ENCODE measurements at regions not wholly inside any gene's neighbourhood (a gene's known extent, or its start where the extent isn't known, plus 50 kb on each side); places are given as distances from the start of the nearest gene placed in this dataset.

DNA sequence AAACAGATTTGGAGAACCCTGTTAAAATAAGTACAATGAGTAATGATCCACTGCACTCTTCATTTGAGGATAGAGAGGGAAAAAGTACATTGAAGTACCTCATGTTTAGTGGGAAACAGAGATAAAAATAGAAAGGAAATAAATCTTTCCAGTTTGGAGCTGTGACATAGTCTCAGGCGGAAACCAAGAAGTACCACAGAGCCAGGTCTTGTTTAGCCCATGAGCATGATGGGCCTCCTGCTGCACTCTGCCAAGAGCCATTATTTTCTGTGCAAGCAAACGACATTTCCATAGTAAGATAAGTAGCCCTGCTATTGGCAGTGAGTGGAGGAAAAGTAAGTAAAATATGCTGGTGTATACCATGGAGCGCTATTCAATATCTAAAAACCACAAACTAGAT, 796.1 kb downstream of the TBL1XR1 start:
- H3K27me3 Mint-ChIP-seq (ENCODE audit: unreplicated experiment) = no peaks in the 10 kb centered on the region
- peaks cover 7% of the 10 kb centered on the region for H3K36me3 Mint-ChIP-seq (ENCODE audit: unreplicated experiment)
- H3K4me3 Mint-ChIP-seq (ENCODE audit: unreplicated experiment) = no peak overlapping the region
- H3K27ac Mint-ChIP-seq (ENCODE audit: unreplicated experiment) = no peak overlapping the region
- H3K4me1 Mint-ChIP-seq (ENCODE audit: low read depth, unreplicated experiment) = no peaks in the 10 kb centered on the region
- DNase-seq = no peak
- TF ChIP-seq, protein P1, sequence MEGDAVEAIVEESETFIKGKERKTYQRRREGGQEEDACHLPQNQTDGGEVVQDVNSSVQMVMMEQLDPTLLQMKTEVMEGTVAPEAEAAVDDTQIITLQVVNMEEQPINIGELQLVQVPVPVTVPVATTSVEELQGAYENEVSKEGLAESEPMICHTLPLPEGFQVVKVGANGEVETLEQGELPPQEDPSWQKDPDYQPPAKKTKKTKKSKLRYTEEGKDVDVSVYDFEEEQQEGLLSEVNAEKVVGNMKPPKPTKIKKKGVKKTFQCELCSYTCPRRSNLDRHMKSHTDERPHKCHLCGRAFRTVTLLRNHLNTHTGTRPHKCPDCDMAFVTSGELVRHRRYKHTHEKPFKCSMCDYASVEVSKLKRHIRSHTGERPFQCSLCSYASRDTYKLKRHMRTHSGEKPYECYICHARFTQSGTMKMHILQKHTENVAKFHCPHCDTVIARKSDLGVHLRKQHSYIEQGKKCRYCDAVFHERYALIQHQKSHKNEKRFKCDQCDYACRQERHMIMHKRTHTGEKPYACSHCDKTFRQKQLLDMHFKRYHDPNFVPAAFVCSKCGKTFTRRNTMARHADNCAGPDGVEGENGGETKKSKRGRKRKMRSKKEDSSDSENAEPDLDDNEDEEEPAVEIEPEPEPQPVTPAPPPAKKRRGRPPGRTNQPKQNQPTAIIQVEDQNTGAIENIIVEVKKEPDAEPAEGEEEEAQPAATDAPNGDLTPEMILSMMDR (IDR thresholded peaks at IDR 0.05; ENCODE audit: partially characterized antibody, unreplicated experiment) = no peak
- no peaks in the 10 kb centered on the region for H3K9me3 Mint-ChIP-seq (ENCODE audit: unreplicated experiment)

- Mint-ChIP-seq H3K27ac (ENCODE audit: unreplicated experiment) (no peak overlapping the region), H3K36me3 (ENCODE audit: unreplicated experiment) (peaks cover 13% of the 10 kb centered on the region), H3K9me3 (ENCODE audit: unreplicated experiment) (no peaks in the 10 kb centered on the region), H3K4me3 (ENCODE audit: unreplicated experiment) (no peak overlapping the region), H3K4me1 (ENCODE audit: low read depth, unreplicated experiment) (no peaks in the 10 kb centered on the region), H3K27me3 (ENCODE audit: unreplicated experiment) (no peaks in the 10 kb centered on the region)
- no peak for DNase-seq
- TF ChIP-seq, protein P1 (IDR thresholded peaks at IDR 0.05; ENCODE audit: partially characterized antibody, unreplicated experiment) = no peak
These were observed 798.1 kb downstream of the TBL1XR1 start for GRCh38 chr3:176399193-176399592.

DNA sequence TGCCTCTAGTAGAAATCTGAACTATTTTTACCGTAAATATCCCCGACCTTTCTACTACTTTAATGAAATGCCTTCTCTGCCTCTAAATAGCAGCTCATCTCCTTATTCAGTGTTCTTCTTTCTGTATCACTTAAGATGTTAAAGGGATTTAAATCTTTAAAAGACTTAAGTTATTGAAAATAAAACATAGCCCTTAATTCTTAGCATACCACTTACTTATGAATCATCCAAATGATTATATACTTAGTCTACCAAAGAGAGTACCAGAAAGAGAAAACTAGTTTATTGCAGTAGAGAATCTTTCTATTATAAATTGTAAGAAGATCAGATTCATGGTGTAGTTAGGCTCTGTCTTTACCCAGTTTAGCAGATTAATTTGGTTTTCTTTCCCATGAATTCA, 802.0 kb downstream of the TBL1XR1 start:
- TF ChIP-seq, protein P1 (IDR thresholded peaks at IDR 0.05; ENCODE audit: partially characterized antibody, unreplicated experiment) = no peak
- peaks cover 22% of the 10 kb centered on the region for H3K36me3 Mint-ChIP-seq (ENCODE audit: unreplicated experiment)
- H3K9me3 Mint-ChIP-seq (ENCODE audit: unreplicated experiment) = no peaks in the 10 kb centered on the region
- H3K4me1 Mint-ChIP-seq (ENCODE audit: low read depth, unreplicated experiment) = no peaks in the 10 kb centered on the region
- no peak for DNase-seq
- no peak overlapping the region for H3K4me3 Mint-ChIP-seq (ENCODE audit: unreplicated experiment)
- H3K27ac Mint-ChIP-seq (ENCODE audit: unreplicated experiment) = no peak overlapping the region
- H3K27me3 Mint-ChIP-seq (ENCODE audit: unreplicated experiment) = no peaks in the 10 kb centered on the region

- Mint-ChIP-seq H3K9me3 (ENCODE audit: unreplicated experiment) (no peaks in the 10 kb centered on the region), H3K36me3 (ENCODE audit: unreplicated experiment) (no peaks in the 10 kb centered on the region), H3K4me1 (ENCODE audit: low read depth, unreplicated experiment) (no peaks in the 10 kb centered on the region), H3K27ac (ENCODE audit: unreplicated experiment) (no peak overlapping the region), H3K4me3 (ENCODE audit: unreplicated experiment) (no peak overlapping the region), H3K27me3 (ENCODE audit: unreplicated experiment) (no peaks in the 10 kb centered on the region)
- no peak for DNase-seq
- TF ChIP-seq, protein P1 (IDR thresholded peaks at IDR 0.05; ENCODE audit: partially characterized antibody, unreplicated experiment) = no peak
These were observed 818.5 kb downstream of the TBL1XR1 start for GRCh38 chr3:176378789-176379188.

- no peaks in the 10 kb centered on the region for H3K9me3 Mint-ChIP-seq (ENCODE audit: unreplicated experiment)
- TF ChIP-seq, protein P1 (IDR thresholded peaks at IDR 0.05; ENCODE audit: partially characterized antibody, unreplicated experiment) = no peak
- no peak overlapping the region for H3K27ac Mint-ChIP-seq (ENCODE audit: unreplicated experiment)
- no peaks in the 10 kb centered on the region for H3K27me3 Mint-ChIP-seq (ENCODE audit: unreplicated experiment)
- H3K4me1 Mint-ChIP-seq (ENCODE audit: low read depth, unreplicated experiment) = no peaks in the 10 kb centered on the region
- peaks cover 7% of the 10 kb centered on the region for H3K36me3 Mint-ChIP-seq (ENCODE audit: unreplicated experiment)
- no peak overlapping the region for H3K4me3 Mint-ChIP-seq (ENCODE audit: unreplicated experiment)
- DNase-seq = no peak
These were observed 820.8 kb downstream of the TBL1XR1 start for GRCh38 chr3:176376531-176376930.

Measured in glutamatergic neuron (in vitro differentiated cells).